HG03575 (cell line): ENCODE measurements at regions not wholly inside any gene's neighbourhood (a gene's known extent, or its start where the extent isn't known, plus 50 kb on each side); places are given as distances from the start of the nearest gene placed in this dataset.

ENCODE experiments used
- ATAC-seq: cut with Tn5 transposase; IDR thresholded peaks from one replicate; pipeline ENCODE4 v1.9.1; 2021; ENCODE audit not compliant: unreplicated experiment, insufficient number of reproducible peaks, low FRiP score; ENCODE audit errors: extremely low read depth

DNA sequence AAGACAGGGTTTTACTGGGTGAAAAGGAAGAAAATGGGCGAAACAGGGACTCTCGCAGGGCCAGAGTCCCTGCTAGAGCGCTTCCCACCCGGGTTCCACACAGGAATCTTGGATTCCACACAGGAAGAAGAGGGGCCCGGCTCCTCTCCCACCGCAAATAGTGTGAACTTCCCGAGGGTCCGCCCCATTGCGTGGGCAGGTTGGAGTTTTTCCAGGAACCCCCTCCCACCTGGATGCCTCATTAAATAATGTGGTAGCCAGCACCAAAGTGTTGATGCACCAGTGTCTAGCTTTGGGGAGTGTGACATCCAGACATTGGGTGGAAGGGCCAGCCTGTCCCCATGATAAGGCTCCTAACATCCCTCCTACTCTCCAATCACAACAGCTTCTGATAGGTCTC lies 330.3 kb upstream of the ZNF32 start:
- no peak for ATAC-seq

DNA sequence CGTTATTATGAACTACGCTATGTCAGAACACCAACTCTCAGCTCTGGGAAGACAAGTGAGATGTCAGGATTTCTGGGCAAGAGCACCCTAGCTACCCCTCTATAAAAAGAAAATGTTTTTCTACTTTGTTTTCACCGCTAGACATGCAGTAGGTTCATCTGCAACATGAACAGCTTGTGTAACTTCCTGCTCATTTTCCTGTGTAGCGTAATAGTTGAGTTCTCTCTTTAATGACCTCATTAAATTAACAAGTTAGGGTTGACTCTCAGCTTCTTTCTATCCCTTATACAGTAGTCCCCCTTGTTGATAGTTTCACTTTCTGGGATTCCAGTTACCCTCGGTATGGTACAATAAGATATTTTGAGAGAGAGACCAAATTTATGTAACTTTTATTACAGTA lies 329.4 kb upstream of the ZNF32 start:
- no peak for ATAC-seq

DNA sequence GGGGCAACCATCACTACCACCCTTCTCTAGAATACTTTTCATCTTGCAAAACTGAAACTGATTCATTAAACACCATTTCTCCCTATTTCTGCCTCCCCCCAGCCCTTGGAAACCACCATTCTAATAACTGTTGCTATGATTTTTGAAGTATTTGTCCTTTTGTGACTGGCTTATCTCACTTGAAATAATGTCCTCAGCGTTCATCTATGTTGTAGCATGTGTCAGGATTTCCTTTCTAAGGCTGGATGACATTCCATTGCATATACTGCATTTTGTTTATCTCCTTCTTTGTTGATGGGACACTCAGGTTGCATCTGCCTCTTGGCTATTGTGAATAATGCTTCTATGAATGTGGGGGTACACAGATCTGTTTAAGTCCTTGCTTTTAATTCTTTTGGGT lies 327.6 kb upstream of the ZNF32 start:
- no peak for ATAC-seq

DNA sequence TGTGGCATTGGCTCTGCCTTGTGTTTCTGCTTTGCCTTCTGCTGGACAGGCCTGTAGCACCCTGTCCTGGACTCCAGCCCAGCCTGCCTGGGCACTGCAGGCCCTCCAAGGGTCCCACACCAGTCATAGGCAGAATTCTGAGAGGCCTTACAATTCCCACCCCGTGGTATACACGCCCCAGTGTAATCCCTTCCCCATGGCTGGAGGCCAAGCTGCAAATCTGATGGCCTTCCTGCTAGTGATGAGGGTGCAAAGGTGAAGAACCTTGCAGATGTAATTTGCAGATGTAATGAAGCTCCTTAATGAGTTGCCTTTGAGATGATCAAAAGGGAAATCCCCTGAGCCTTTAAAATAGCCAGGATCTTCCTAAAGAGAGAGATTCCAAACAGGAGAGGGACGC lies 325.1 kb upstream of the ZNF32 start:
- ATAC-seq = no peak

DNA sequence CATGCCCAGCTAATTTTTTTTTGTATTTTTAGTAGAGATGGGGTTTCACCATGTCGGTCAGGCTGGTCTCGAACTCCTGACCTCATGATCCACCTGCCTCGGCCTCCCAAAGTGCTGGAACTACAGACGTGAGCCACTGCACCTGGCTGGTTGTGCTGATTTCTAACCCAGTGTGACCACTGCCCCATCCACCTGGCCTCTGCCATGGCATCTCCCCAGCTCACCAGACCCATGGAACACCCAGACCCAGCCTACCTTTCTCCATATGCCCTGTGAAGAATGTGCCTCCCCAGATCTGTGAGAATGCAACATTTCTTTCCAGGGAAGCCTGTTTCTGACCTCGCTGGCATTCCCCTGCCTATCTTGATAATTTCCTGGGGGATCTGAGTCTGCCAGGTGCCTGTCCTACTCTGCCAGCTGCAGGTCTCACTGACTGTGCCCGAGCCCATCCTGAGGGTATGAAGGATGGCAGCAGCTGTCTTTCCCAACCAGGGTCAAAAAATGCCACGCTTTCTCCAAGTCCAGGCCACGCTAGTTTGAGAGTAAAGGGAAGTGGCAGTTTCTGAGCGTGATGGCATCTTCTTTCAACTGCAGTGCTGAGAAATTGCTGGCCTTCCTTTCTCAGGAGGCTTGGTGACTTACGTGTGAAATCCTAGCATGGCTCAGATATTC lies 324.4 kb upstream of the ZNF32 start:
- no peak for ATAC-seq

DNA sequence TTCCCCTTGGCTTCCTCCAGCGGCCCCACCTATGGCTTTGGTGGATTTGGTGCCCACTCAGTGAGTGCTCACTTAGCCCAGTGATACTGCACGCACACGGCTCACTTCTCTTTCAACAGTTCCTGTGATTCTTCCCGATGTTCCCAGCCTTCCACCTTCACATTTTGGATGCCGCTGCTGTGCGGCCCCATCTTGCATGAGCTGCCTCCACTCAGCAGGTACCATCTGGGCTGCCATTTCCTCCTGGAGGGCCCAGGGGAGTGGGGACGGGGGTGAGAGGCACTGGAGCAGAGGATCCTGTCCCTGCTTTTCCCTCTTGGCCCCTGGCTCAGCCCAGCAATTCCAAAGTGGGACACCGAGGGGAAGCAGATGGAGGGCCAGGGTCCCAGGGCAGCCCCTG lies 323.3 kb upstream of the ZNF32 start:
- no peak for ATAC-seq

DNA sequence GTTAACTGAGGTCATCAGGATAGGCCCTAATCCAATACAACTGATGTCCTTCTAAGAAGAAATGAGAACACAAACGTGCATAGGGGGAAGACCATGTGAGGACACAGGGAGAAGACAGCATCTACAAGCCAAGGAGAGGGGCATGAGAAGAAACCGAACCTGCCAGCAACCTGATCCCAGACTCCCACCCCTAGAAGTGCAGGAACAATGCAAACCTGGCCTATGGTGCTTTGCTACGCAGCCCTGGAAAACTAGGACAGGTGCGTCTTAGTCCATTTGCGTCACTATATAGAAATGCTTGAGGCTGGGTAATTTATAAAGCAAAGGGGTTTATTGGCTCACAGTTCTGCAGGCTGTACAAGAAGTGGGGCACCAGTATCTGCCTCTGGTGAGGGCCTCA lies 322.6 kb upstream of the ZNF32 start:
- no peak for ATAC-seq

DNA sequence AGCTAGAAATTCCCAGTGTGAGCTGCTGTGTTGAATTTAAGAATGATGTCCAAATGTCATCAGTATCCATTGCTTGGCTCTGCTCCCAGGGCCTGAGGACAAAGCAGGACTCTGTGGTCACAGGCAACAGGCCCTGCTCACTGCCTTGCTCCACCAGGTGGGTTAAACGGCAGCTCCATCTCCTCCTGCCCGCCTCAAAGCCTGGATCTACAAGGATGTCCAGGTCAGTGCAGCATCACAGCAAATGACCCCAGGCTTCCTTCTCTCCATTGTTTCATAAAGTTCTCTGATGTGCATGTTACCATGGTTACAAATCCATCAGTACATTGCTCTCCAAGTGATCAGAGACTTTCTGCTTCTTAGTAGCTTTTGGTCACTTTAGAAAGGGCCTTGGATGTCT lies 322.0 kb upstream of the ZNF32 start:
- no peak for ATAC-seq

DNA sequence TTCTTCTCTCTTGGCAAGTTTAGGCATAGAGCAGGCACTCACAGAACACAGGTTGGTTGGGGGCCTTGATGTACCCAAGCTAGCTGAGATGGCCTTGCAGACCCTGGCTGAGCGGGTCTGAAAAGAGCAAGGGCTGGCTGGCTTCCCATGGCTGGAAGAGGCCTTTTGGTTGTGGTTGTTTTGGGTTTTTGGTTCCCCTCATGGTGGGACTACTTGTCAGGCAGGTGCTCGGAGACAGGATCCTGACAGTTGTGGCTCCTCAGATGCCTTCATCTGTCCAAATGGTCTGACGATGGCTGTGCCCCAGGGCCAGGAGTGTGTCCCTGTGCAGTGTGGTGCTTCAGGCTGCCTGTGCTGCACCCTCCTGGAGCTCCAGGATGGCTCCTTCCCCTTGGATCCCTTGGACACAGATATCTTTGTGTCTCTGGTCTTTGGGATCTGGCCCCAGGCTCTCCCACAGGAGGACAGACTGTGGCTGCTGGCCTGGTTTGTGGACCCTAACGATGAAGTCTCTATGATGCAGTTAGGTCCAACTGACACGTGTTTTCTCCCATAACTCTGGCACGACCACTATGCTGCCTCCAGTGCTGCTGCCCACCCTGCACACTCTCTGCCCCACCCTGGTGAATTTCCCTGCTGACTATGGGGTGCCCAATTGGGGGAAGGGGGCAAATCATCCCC lies 321.5 kb upstream of the ZNF32 start:
- no peak for ATAC-seq

DNA sequence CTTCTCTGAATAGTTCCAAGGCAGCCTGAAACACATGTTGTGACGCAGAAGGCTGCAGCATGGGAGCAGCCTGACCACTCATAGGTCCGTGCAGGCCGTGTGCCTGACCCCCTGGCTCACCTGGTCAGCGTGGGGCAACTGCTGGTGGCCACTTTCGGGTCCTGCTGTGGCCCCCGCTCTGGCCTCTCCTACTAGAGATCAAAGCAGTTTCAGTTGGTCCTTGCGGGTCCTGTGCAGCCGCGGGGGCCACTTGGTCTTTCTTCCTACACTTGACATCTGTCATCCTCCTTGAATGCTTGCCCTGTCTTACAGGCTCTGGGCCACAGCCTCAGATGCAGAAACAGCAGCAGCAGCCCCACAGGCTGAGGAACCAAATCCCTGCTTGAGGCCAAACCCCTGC lies 320.8 kb upstream of the ZNF32 start:
- no peak for ATAC-seq

DNA sequence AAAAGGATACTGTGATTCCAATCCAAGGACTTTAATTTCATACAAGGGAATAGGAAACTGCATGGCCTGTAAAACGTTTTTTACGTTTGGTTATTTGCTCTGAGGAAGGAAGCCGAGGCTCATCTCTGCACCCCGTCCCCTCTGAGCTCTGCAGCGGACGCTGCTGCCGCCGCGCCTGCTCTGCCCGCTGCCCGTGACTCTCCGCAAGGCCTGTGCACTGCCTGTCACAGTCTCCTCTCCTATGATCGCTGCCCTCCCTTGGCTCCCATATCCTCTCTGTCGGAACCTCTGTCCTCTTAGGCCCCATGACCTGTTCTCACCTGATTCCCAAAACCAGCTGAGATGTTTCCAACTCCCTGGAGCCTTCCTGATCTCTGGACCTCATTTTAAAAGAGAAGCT lies 320.3 kb upstream of the ZNF32 start:
- ATAC-seq = no peak

DNA sequence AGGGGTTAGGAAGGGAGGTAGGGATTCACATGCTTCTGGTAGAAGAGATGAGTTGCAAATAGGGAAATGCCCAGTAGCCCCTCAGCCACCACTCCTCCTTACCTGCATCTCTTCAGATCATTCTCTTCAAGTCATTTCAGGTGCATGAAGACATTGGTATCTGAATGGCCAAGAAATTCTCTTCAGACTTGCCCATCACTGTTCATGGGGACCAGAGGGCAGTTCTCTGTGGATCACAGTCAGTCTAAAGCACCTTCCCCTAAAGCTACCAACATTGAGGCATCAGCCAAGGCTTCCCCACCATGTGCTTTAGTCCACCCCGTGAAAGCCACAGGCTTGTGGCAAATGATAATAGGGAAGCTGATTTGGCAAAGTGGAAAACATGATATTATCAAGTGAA lies 319.4 kb upstream of the ZNF32 start:
- no peak for ATAC-seq

DNA sequence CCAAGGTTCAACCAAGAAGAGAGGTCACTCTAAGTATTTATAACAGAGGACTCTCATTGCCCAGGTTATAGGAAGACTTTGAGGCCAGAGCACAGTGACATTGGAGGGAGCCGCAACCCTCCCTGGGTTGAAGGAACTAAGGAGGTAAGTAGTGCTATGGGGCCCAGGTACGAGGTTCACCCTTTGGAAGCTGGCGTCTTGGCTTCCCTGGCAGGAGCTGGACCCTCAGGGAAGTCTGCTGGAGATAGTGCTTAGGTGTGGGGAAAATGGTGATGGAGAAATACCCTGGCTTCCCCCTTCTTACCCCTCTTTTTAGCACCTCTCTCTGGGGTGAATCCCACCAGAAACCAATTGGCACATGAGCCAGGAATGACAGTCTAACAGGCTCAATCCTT lies 317.9 kb upstream of the ZNF32 start:
- ATAC-seq = no peak

DNA sequence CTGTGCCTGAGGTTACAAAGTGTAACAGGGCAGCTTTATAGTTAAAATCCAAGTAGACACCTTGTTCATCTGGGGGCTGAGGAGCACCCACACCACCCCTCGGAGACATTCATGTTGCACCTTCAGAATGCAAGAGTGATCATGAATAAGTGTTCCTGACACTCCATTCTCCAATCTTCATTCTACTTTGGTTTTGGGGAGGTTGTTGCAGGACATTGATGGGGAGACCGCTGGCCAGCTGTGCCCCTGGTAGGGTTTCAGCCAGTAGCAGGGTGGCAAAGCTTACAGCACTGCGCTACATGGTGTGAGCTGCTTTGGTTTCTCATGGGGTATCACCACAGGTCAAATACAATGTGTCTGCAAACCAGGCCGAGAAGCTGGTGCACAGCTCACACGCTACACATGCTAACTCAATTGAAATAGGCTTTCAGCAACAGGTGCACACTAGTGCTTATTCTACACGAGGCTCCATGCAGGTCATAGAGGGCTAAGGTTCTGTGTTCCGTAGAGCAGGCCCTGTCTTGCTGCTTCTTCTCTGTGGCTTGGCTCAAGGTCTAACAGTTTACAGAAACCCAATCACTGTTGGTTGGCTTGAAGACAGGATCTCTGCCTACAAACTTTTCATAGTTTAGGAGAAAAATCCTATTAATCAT lies 317.4 kb upstream of the ZNF32 start:
- ATAC-seq = no peak

DNA sequence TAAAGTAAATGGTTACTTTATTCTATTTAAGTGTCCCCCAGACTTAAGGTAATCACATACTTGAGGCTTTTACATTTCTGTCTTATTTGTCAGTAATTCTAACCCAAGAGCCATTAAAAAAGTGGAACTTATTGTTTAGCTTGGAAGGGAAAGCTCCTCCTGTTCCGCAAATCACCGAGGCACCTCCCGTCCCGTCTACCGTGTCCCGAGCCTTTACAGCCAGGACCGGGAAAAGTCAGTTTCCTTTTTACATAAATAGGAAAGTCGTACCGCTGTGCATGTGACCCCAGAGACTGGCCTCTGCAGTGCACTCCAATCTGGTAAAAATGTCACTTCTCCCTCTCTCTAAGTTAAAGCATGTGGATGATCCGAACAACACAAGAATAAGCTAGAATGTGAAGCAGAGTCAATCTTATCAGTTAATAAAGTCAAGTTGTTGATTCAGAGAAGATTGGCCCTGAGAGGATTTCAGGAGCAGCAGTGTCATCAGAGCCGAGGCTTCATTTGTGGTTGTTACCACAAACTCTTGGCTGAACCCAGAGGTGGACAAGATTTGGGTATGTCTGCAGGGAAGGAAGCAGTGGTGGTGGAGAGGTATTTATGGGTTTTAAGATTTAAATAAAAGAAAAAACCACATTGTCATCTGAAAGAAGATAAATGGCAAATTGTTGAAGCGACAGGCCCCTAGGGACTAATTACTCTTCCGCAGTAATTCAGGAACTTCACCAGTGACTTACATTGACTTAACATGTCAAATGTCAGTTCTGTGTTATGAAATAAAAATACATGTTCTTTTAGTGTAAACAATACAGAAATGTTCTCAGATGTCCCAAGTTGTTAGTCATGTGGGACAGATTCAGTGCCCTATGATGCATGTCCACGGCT lies 316.6 kb upstream of the ZNF32 start:
- ATAC-seq = no peak

DNA sequence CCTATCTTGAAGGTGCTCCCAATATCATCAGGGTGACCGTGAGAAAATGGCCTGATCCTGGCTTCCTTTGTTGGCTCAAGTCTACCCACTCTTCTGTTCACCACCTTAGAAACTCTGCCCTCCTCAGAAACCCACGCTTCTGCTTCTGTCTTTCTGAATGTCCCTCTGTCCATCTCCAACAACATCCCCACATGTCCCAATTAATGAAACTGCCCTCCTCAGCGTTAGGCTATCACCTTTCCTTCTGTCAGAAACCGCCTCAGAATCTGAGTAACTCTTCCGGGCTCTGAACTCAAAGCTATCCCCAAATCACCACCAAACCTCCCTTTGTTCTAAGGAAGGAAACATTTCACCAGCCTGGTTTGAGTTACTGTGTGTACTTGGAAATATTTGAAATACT lies 315.8 kb upstream of the ZNF32 start:
- ATAC-seq = no peak

DNA sequence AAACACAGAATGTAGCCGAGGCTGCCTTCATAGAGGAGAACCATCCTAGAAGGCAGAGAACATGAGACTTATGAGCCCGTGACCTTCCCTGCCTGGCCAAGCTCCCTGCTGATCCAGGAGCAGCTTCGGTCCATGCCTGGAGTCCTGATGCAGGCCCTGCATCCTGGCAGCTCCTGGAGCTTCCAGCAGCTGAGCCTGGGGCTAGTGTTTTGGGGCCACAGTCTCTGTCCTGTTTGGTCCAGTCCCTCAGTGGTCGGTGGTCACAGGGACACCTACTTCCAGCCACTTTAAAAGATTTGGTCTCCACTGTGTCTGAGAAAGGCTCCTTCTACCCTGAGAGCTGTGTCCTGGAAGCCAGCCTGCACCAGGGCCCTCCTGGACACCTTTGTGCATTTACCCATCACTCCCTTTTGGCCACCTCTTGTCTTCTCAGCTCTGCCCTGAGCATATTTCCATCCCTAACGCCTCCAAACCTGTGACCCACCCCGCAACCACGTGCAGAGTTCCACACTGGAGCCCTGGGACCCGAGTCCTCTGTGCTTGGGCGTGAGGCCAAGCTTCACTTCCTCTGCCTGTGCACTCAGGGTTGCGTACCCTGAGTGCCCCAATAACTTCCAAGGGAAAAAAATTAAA lies 315.2 kb upstream of the ZNF32 start:
- no peak for ATAC-seq

DNA sequence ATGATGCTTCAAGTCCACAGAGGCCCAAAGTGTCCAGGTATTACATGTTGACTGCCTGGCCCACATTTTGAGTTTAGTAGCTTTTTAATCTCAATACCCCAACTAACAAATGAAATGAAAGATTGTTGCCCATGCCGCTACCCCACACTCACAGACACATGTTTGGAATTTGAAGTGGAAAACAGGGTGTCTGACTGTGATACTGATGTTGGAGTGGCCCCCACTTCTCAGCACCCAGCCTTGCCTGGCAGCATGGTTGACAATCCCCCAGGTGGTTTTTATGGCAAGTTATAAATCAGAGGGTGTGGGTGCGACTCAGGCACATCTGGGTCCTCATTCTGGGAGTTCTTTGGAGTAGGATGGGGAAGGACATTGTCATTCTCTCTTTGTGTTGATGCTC lies 314.7 kb upstream of the ZNF32 start:
- no peak for ATAC-seq
